Activated gamma-delta T cell treated with anti-CD3 and anti-CD28 coated beads, Interleukin-2, amount 50 U/mL, for 16 hours (primary cell): ENCODE measurements at regions not wholly inside any gene's neighbourhood (a gene's known extent, or its start where the extent isn't known, plus 50 kb on each side); places are given as distances from the start of the nearest gene placed in this dataset.
A peak's percentile ranks its signal among the peaks of the same experiment; 100 is the strongest.
"Not testable (repeated sequence)": the region's sequence is repeated elsewhere in the genome, so short reads cannot be mapped to it uniquely, and the experiment has no call there.

Experiments
- DNase-seq: peaks from one replicate; pipeline ENCODE4 v3.0.0-alpha.2; 2020; ENCODE audit warnings: low read depth

GRCh38 chr1:120552190-120552589 is 137.4 kb downstream of the NBPF8 start:
- DNase-seq = not testable (repeated sequence)

GRCh38 chr1:120557605-120558302 is 142.9 kb downstream of the NBPF8 start:
- DNase-seq = not testable (repeated sequence)

- DNase-seq = peak; percentile 41
Measured at GRCh38 chr1:120558303-120559060, 143.6 kb downstream of the NBPF8 start.

- not testable (repeated sequence) for DNase-seq
Measured at GRCh38 chr1:120561767-120562166, 146.9 kb downstream of the NBPF8 start.

- DNase-seq = not testable (repeated sequence)
Measured at GRCh38 chr1:120565396-120565795, 150.6 kb downstream of the NBPF8 start.

- not testable (repeated sequence) for DNase-seq
Measured at GRCh38 chr1:120567620-120568019, 152.8 kb downstream of the NBPF8 start.

- not testable (repeated sequence) for DNase-seq
Measured at GRCh38 chr1:120575201-120575600, 148.5 kb upstream of the NBPF26 start.

- not testable (repeated sequence) for DNase-seq
Measured at GRCh38 chr1:120582135-120582534, 141.6 kb upstream of the NBPF26 start.

GRCh38 chr1:120586053-120586452 is 137.7 kb upstream of the NBPF26 start:
- not testable (repeated sequence) for DNase-seq

GRCh38 chr1:120588811-120589210 is 134.9 kb upstream of the NBPF26 start:
- DNase-seq = not testable (repeated sequence)

GRCh38 chr1:120591774-120592173 is 132.0 kb upstream of the NBPF26 start:
- not testable (repeated sequence) for DNase-seq

- not testable (repeated sequence) for DNase-seq
Measured at GRCh38 chr1:120592943-120593342, 130.8 kb upstream of the NBPF26 start.

- DNase-seq = not testable (repeated sequence)
Measured at GRCh38 chr1:120593648-120594047, 130.1 kb upstream of the NBPF26 start.

GRCh38 chr1:120598331-120598951 is 125.3 kb upstream of the NBPF26 start:
- DNase-seq = not testable (repeated sequence)

- DNase-seq = not testable (repeated sequence)
Measured at GRCh38 chr1:120599511-120599910, 124.2 kb upstream of the NBPF26 start.

- not testable (repeated sequence) for DNase-seq
Measured at GRCh38 chr1:120600442-120601041, 123.2 kb upstream of the NBPF26 start.

GRCh38 chr1:120607882-120608281 is 115.9 kb upstream of the NBPF26 start:
- DNase-seq = not testable (repeated sequence)

- not testable (repeated sequence) for DNase-seq
Measured at GRCh38 chr1:120608314-120609014, 115.3 kb upstream of the NBPF26 start.

- not testable (repeated sequence) for DNase-seq
Measured at GRCh38 chr1:120609015-120609573, 114.7 kb upstream of the NBPF26 start.

GRCh38 chr1:120609834-120610233 is 113.9 kb upstream of the NBPF26 start:
- DNase-seq = not testable (repeated sequence)

- DNase-seq = not testable (repeated sequence)
Measured at GRCh38 chr1:120614931-120615639, 108.7 kb upstream of the NBPF26 start.
